IMR-90 (cell line): ENCODE measurements at regions not wholly inside any gene's neighbourhood (a gene's known extent, or its start where the extent isn't known, plus 50 kb on each side); places are given as distances from the start of the nearest gene placed in this dataset.

ENCODE experiments used
- ATAC-seq: fragments of 200-7000 bp; cut with Tn5 transposase; 2 replicates; pipeline ENCODE4 v1.9.1; 2020; ENCODE audit warnings: low read depth, mild to moderate bottlenecking, moderate library complexity
- BruUV-seq: library from RNA; stranded (reverse); fragments of 400-500 nt; replicated peaks from 2 replicates; lab custom pipeline; 2021; lab: Mats Ljungman, UMichigan
- CTCF ChIA-PET: fragments of 300-600 bp; formaldehyde crosslinking; extraction: SDS; loops from one replicate; lab custom pipeline; 2021; ENCODE audit warnings: antibody characterized with exemption; lab: Yijun Ruan, JAX
- POLR2A ChIA-PET: fragments of 300-600 bp; sonication (Branson Sonifier 250); formaldehyde crosslinking; loops from one replicate; lab custom pipeline; 2022; ENCODE audit warnings: antibody characterized with exemption; ENCODE audit not compliant: unreplicated experiment; lab: Charles Lee
- DNase-seq: peaks from one replicate; pipeline ENCODE4 v3.0.0; 2013
- H2AFZ ChIP-seq: replicated peaks from 2 replicates; pipeline ENCODE3; 2013; ENCODE audit warnings: low read length, mild to moderate bottlenecking; ENCODE audit not compliant: poor library complexity
- H2AK5ac ChIP-seq: 2 replicates; pipeline ENCODE4 v1.6.1; 2013; ENCODE audit warnings: low read depth, low read length, inconsistent platforms
- H2AK9ac ChIP-seq: replicated peaks from 2 replicates; pipeline ENCODE3; 2013; ENCODE audit warnings: mild to moderate bottlenecking, low read depth, low read length, moderate library complexity; ENCODE audit not compliant: poor library complexity
- H2BK120ac ChIP-seq: 2 replicates; pipeline ENCODE4 v1.6.1; 2013; ENCODE audit warnings: low read depth, low read length, inconsistent platforms
- H2BK15ac ChIP-seq: 3 replicates; pipeline ENCODE4 v1.6.1; 2013; ENCODE audit warnings: low read depth, low read length, inconsistent platforms
- H2BK20ac ChIP-seq: 2 replicates; pipeline ENCODE4 v1.6.1; 2013; ENCODE audit warnings: low read depth, mild to moderate bottlenecking, inconsistent platforms, low read length, moderate library complexity
- H2BK5ac ChIP-seq: 2 replicates; pipeline ENCODE4 v1.6.1; 2013; ENCODE audit warnings: mild to moderate bottlenecking, low read depth, low read length, inconsistent platforms; ENCODE audit not compliant: poor library complexity, severe bottlenecking
- H3K14ac ChIP-seq: replicated peaks from 2 replicates; pipeline ENCODE4 v1.6.1; 2013; ENCODE audit warnings: low read depth, low read length, inconsistent platforms
- H3K18ac ChIP-seq: 2 replicates; pipeline ENCODE4 v1.6.1; 2013; ENCODE audit warnings: low read depth, low read length, control low read depth
- H3K23ac ChIP-seq: 2 replicates; pipeline ENCODE4 v1.6.1; 2013; ENCODE audit warnings: low read depth, low read length, inconsistent platforms
- H3K27ac ChIP-seq: 2 replicates; pipeline ENCODE4 v1.5.1; 2013; ENCODE audit warnings: mild to moderate bottlenecking, control low read depth, low read length; ENCODE audit not compliant: insufficient read depth
- H3K27me3 ChIP-seq: 2 replicates; pipeline ENCODE4 v1.6.1; 2013; ENCODE audit warnings: low read length; ENCODE audit not compliant: control insufficient read depth, insufficient read depth
- H3K36me3 ChIP-seq: 2 replicates; pipeline ENCODE4 v1.6.1; 2013; ENCODE audit warnings: low read length, mixed read lengths; ENCODE audit not compliant: control insufficient read depth, insufficient read depth
- H3K4ac ChIP-seq: 2 replicates; pipeline ENCODE4 v1.6.1; 2013; ENCODE audit warnings: low read depth, low read length, inconsistent platforms
- H3K4me1 ChIP-seq: 2 replicates; pipeline ENCODE4 v1.6.1; 2013; ENCODE audit warnings: low read length, mixed read lengths; ENCODE audit not compliant: control insufficient read depth, insufficient read depth
- H3K4me2 ChIP-seq: 2 replicates; pipeline ENCODE4 v1.6.1; 2013; ENCODE audit warnings: low read depth, mild to moderate bottlenecking, control low read depth, low read length, moderate library complexity
- H3K4me3 ChIP-seq: 2 replicates; pipeline ENCODE4 v1.5.1; 2013; ENCODE audit warnings: low read depth, mild to moderate bottlenecking, control low read depth, low read length, moderate library complexity; ENCODE audit not compliant: insufficient read depth
- H3K56ac ChIP-seq: 2 replicates; pipeline ENCODE4 v1.6.1; 2013; ENCODE audit warnings: low read length, inconsistent platforms; ENCODE audit not compliant: insufficient read depth; ENCODE audit errors: extremely low read depth
- H3K79me1 ChIP-seq, 2 experiments: 2 replicates each; pipeline ENCODE4 v1.6.1; 2013; ENCODE audit warnings: low read length in 2 of 2, inconsistent platforms in 1 of 2, low read depth in 1 of 2
- H3K9ac ChIP-seq: 2 replicates; pipeline ENCODE4 v1.6.1; 2013; ENCODE audit warnings: low read depth, low read length, control low read depth
- H3K9me1 ChIP-seq: 2 replicates; pipeline ENCODE4 v1.6.1; 2013; ENCODE audit warnings: low read length, inconsistent platforms; ENCODE audit not compliant: insufficient read depth
- H3K9me3 ChIP-seq: 2 replicates; pipeline ENCODE4 v1.6.1; 2013; ENCODE audit warnings: low read length; ENCODE audit not compliant: control insufficient read depth, insufficient read depth
- H4K20me1 ChIP-seq: 2 replicates; pipeline ENCODE4 v1.6.1; 2013; ENCODE audit warnings: low read length, inconsistent platforms; ENCODE audit not compliant: insufficient read depth
- H4K5ac ChIP-seq: 2 replicates; pipeline ENCODE4 v1.6.1; 2013; ENCODE audit warnings: mild to moderate bottlenecking, low read depth, low read length, control low read depth
- H4K8ac ChIP-seq, 2 experiments: 2 replicates each; pipeline ENCODE4 v1.6.1; 2013; ENCODE audit warnings: low read depth in 2 of 2, low read length in 2 of 2, control low read depth in 1 of 2, inconsistent platforms in 1 of 2
- H4K91ac ChIP-seq: 2 replicates; pipeline ENCODE4 v1.6.1; 2013; ENCODE audit warnings: low read depth, low read length, inconsistent platforms; ENCODE audit not compliant: insufficient read depth
- CHD1 ChIP-seq: IDR thresholded peaks from 2 replicates; pipeline ENCODE4 v1.6.1; 2012; ENCODE audit warnings: low read depth, low read length, improper control_type of control experiment
- FOS ChIP-seq: fragments of 150-350 bp; IDR thresholded peaks from 2 replicates; pipeline ENCODE4 v1.6.1; 2016; ENCODE audit warnings: low read depth, low read length
- MAZ ChIP-seq: IDR thresholded peaks from 2 replicates; pipeline ENCODE4 v1.6.1; 2012; ENCODE audit warnings: low read depth, mild to moderate bottlenecking, low read length, improper control_type of control experiment, moderate library complexity, borderline replicate concordance
- RFX5 ChIP-seq: IDR thresholded peaks from 2 replicates; pipeline ENCODE4 v1.8.0; 2012; ENCODE audit warnings: low read depth, mild to moderate bottlenecking, low read length, moderate library complexity
- SMC3 ChIP-seq: fragments of 150-350 bp; IDR thresholded peaks from 2 replicates; pipeline ENCODE4 v1.6.1; 2016; ENCODE audit warnings: low read depth, mild to moderate bottlenecking, antibody characterized with exemption, low read length, moderate library complexity
- WGBS, 2 experiments: methylation state at CpG; one replicate each; pipeline versions ENCODE4 v1.1.5 to v1.1.7; 2013; ENCODE audit warnings: missing lambda C conversion rate in 2 of 2; ENCODE audit not compliant: insufficient read length in 1 of 2; ENCODE audit errors: extremely low coverage in 2 of 2; 5-methylcytosine and 5-hydroxymethylcytosine counted together
- dilution Hi-C: fragments of 300-500 bp; cut with HindIII; formaldehyde crosslinking; loops from one replicate; pipeline ENCODE4 v1.14.3; 2018; ENCODE audit warnings: low sequenced_read_pairs; ENCODE audit not compliant: unreplicated experiment
- in situ Hi-C: fragments of 300-500 bp; cut with MboI; formaldehyde crosslinking; loops from 3 replicates; pipeline ENCODE4 v1.14.3; 2019; ENCODE audit warnings: low sequenced_read_pairs, inconsistent platforms, mixed read lengths
- intact Hi-C: fragments of 100-400 bp; cut with micrococcal nuclease; formaldehyde crosslinking; loops from 2 replicates; pipeline ENCODE4 v1.10.0; 2022
- TF ChIP-seq, protein P1 (sequence below): conservative IDR thresholded peaks from 2 replicates; pipeline ENCODE4 v1.5.1; 2012; ENCODE audit warnings: mild to moderate bottlenecking, low read depth, low read length, improper control_type of control experiment
- TF ChIP-seq, protein P2 (sequence below): fragments of 150-350 bp; IDR thresholded peaks from 2 replicates; pipeline ENCODE4 v1.6.1; 2016; ENCODE audit warnings: low read depth, mild to moderate bottlenecking, low read length, moderate library complexity, borderline replicate concordance

DNA sequence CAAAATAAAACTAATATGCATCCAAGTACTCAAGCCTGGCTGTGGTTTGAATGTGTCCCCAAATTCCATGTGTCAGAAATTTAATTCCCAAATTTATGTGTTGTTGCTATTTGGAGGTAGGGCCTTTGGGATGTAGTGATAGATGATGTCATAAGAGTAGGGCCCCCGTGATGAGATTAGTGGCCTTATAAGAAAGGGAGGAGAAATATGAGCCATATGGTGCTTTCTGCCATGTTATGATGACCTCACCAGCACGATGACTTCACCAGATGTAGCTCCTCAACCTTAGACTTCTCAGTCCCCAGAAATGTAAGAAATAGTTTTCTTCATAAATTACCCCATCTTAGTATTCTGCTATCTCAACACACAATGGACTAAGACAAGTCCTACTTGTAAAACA, 2264.0 kb downstream of the ARAP2 start:
- no TSS peak for BruUV-seq
- Histone ChIP-seq H3K9me3 (no peaks in the 10 kb centered on the region), H3K4ac (no peak overlapping the region), H2BK5ac (no peak overlapping the region), H3K4me2 (no peak overlapping the region), H3K4me3 (no peak overlapping the region), H2BK20ac (no peak overlapping the region), H2AK9ac (no peak overlapping the region), H4K20me1 (no peaks in the 10 kb centered on the region), H2AK5ac (no peak overlapping the region), H3K27me3 (no peaks in the 10 kb centered on the region), H3K79me1 (no peaks in the 10 kb centered on the region), H2AFZ (no peak overlapping the region), H3K4me1 (no peaks in the 10 kb centered on the region), H3K56ac (no peak overlapping the region), H2BK120ac (no peak overlapping the region), H3K18ac (no peak overlapping the region), H3K27ac (no peak overlapping the region), H3K14ac (no peak overlapping the region), H3K9ac (no peak overlapping the region), H3K23ac (no peak overlapping the region), H3K9me1 (no peaks in the 10 kb centered on the region), H3K36me3 (no peaks in the 10 kb centered on the region), H4K8ac (no peak overlapping the region), H4K91ac (no peak overlapping the region), H4K5ac (no peak overlapping the region), H2BK15ac (no peak overlapping the region)
- POLR2A ChIA-PET, result no interaction called here
- ATAC-seq (no peak), DNase-seq (no peak)
- no CpG with 5 or more reads among the region's 2 CpGs for WGBS, 2 experiments
- intact Hi-C loops (no loop called here), dilution Hi-C loops (no loop called here), in situ Hi-C loops (no loop called here)
- CTCF ChIA-PET, result no interaction called here
- TF ChIP-seq FOS (no peak), CHD1 (no peak), RFX5 (no peak), SMC3 (no peak), MAZ (no peak)
- TF ChIP-seq, protein P1, sequence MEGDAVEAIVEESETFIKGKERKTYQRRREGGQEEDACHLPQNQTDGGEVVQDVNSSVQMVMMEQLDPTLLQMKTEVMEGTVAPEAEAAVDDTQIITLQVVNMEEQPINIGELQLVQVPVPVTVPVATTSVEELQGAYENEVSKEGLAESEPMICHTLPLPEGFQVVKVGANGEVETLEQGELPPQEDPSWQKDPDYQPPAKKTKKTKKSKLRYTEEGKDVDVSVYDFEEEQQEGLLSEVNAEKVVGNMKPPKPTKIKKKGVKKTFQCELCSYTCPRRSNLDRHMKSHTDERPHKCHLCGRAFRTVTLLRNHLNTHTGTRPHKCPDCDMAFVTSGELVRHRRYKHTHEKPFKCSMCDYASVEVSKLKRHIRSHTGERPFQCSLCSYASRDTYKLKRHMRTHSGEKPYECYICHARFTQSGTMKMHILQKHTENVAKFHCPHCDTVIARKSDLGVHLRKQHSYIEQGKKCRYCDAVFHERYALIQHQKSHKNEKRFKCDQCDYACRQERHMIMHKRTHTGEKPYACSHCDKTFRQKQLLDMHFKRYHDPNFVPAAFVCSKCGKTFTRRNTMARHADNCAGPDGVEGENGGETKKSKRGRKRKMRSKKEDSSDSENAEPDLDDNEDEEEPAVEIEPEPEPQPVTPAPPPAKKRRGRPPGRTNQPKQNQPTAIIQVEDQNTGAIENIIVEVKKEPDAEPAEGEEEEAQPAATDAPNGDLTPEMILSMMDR, result no peak
- TF ChIP-seq, protein P2, sequence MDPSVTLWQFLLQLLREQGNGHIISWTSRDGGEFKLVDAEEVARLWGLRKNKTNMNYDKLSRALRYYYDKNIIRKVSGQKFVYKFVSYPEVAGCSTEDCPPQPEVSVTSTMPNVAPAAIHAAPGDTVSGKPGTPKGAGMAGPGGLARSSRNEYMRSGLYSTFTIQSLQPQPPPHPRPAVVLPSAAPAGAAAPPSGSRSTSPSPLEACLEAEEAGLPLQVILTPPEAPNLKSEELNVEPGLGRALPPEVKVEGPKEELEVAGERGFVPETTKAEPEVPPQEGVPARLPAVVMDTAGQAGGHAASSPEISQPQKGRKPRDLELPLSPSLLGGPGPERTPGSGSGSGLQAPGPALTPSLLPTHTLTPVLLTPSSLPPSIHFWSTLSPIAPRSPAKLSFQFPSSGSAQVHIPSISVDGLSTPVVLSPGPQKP, result no peak
